VCaP (cell line): ENCODE measurements at regions not wholly inside any gene's neighbourhood (a gene's known extent, or its start where the extent isn't known, plus 50 kb on each side); places are given as distances from the start of the nearest gene placed in this dataset.

Experiments
- H3K27ac ChIP-seq: fragments of 450-650 bp; 2 replicates; pipeline ENCODE4 v1.5.1; 2017
- TF ChIP-seq, protein P1 (sequence below): fragments of 450-650 bp; conservative IDR thresholded peaks from 2 replicates; pipeline ENCODE4 v1.5.1; 2017; ENCODE audit warnings: mild to moderate bottlenecking, moderate library complexity

DNA sequence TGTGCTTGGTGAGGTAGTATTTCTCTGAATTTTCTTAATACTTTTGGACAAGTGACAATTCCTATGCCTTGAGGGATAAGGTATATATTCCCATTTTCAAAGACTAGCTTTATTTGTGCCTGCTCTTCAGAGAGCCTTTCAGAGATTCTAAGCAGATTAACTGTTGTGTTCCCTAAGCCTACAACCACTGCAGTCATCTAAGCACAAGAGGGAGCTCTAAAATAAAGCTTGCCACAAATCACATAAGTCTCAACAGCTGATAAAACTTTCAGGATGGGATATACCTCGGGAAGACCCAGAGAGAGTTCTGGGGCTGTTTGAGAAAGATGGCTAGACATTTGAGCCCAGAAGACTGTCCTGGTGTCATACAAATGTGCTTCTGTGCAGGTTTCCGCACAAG, 157.3 kb downstream of the CYLC2 start:
- H3K27ac ChIP-seq = no peak overlapping the region
- TF ChIP-seq, protein P1, sequence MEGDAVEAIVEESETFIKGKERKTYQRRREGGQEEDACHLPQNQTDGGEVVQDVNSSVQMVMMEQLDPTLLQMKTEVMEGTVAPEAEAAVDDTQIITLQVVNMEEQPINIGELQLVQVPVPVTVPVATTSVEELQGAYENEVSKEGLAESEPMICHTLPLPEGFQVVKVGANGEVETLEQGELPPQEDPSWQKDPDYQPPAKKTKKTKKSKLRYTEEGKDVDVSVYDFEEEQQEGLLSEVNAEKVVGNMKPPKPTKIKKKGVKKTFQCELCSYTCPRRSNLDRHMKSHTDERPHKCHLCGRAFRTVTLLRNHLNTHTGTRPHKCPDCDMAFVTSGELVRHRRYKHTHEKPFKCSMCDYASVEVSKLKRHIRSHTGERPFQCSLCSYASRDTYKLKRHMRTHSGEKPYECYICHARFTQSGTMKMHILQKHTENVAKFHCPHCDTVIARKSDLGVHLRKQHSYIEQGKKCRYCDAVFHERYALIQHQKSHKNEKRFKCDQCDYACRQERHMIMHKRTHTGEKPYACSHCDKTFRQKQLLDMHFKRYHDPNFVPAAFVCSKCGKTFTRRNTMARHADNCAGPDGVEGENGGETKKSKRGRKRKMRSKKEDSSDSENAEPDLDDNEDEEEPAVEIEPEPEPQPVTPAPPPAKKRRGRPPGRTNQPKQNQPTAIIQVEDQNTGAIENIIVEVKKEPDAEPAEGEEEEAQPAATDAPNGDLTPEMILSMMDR = peak; percentile 72

DNA sequence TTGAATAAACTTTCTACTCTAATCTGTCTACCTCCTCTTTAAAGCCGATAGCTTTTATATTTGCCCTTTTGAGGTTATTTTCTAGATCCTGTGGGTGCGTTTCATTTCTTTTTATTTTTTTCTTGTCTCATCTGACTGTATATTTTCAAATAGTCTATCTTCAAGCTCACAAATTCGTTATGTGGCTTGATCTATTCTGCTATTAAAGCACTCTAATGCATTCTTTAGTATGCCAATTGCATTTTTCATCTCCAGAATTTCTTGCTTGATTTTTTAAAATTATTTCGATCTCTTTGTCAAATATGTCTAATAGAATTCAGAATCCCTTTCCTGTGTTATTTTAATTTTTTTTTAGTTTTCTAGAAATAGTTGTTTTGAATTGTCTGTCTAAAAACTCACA, 172.4 kb downstream of the CYLC2 start:
- no peak overlapping the region for H3K27ac ChIP-seq
- TF ChIP-seq, protein P1 = no peak

DNA sequence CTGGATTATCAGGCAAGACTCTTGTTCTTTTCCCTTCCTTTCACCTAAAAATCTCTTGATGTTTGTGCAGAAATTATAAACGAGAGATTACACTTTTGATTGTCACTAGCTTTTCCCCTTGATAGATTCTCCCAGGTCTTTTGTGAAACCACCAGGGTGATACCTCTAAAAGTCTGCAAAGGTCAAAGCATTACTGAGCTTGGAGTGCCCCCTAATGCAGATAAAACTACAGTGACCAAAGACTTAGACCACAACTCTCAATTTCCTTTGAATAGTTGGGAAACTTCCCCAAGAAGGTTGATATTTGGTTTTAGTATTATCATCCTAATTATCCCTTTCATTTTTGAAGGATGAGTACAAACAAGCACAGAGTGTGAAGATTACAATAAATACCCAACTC, 173.1 kb downstream of the CYLC2 start:
- no peak overlapping the region for H3K27ac ChIP-seq
- TF ChIP-seq, protein P1 = no peak

DNA sequence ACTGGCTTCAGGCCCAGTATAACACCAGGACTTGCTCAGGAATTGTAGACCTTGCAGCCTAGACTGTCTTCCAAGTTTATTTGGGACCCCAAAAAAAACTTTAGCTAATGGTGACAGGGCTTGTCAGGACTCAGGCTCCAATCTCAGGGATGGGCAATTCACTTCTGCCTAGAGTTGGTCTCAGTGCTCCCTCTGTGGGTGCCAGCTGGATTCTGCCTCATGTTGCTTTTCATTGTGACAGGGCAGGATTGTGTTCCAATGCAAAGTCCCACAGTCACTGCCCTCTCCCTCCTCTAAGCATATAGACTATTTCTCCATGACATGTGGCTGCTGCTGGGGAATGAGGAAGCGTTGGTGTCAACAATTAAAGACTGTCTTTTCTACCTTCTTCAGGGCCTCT, 174.7 kb downstream of the CYLC2 start:
- H3K27ac ChIP-seq = no peak overlapping the region
- TF ChIP-seq, protein P1 = no peak

DNA sequence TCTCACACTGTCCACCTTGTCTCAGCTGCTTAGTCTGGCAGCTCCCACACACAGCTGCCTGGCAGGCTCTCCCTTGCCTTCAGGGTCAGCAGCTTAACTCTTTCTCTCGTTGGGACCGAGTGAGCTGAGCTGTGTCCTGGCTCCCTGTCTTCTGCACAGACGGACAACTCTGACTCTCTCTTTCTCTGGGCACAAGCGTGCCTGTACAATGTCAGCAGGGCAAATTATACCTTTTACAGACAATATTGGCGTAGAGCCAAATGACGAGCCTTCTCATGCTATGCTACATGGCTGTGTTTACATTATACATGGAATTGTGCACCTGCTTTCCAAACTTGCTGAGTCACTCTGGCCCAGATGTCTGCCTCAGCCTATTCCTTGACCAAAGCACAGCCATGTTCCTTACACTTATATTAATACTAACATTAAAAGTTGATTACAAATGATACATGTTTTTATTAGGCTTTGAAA, 188.6 kb downstream of the CYLC2 start:
- TF ChIP-seq, protein P1 = no peak

DNA sequence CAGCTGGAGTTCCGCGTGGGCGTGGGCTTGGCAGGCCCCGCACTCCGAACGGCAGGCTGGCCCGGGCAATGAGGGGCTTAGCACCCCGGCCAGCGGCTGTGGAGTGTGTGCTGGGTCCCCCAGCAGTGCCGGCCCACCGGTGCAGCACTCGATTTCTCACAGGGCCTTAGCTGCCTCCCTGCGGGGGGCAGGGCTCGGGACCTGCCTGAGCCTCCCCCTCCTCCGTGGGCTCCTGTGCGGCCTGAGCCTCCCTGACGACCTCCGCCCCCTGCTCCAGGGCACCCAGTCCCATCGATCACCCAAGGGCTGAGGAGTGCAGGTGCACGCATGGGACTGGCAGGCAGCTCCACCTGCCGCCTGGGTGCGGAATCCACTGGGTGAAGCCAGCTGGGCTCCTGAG, 191.8 kb downstream of the CYLC2 start:
- TF ChIP-seq, protein P1 = no peak
- H3K27ac ChIP-seq = no peak overlapping the region

More for the DNA sequence above, 188.6 kb downstream of the CYLC2 start:
- no peak overlapping the region for H3K27ac ChIP-seq

DNA sequence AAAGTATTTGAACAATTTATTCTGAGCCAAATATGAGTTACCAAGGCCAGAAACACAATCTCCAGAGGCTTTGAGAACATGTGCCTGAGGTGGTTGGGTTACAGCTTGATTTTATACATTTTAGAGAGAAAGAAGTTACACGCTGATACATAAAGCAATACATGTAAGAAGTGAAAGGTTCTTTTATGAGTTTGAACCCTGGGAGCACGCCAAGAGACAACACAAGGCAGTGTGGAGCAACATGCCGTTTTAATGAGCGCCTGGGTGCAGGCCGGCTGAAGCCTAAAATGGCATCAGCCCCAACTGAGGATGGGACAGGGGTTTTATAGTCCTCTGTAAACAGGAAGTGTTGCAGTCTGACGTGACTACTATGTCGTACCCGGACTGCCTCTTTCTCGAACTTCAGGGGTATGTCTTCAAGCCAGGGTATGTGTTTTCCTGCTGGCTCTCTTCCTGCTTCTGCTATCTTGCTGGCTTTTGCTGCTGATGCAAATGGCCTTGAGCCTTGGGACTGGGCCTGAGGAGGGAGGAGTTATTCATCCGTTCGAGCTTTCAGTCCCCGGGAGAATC, 193.7 kb downstream of the CYLC2 start:
- H3K27ac ChIP-seq = no peak overlapping the region
- TF ChIP-seq, protein P1 = no peak
